B cell (primary cell): ENCODE measurements at regions not wholly inside any gene's neighbourhood (a gene's known extent, or its start where the extent isn't known, plus 50 kb on each side); places are given as distances from the start of the nearest gene placed in this dataset.

Experiments
- EZH2 ChIP-seq: IDR thresholded peaks from 2 replicates; pipeline ENCODE4 v1.6.1; 2012; ENCODE audit warnings: borderline replicate concordance, low read depth, mild to moderate bottlenecking, moderate library complexity, low read length; ENCODE audit not compliant: insufficient read depth, poor library complexity, severe bottlenecking
- TF ChIP-seq, protein P1 (sequence below): fragments of 200-600 bp; IDR thresholded peaks from one replicate; pipeline ENCODE4 v1.8.0; 2022; ENCODE audit warnings: antibody characterized with exemption, mild to moderate bottlenecking

GRCh38 chr4:144451766-144452450 is 194.0 kb upstream of the HHIP start:
- TF ChIP-seq, protein P1, sequence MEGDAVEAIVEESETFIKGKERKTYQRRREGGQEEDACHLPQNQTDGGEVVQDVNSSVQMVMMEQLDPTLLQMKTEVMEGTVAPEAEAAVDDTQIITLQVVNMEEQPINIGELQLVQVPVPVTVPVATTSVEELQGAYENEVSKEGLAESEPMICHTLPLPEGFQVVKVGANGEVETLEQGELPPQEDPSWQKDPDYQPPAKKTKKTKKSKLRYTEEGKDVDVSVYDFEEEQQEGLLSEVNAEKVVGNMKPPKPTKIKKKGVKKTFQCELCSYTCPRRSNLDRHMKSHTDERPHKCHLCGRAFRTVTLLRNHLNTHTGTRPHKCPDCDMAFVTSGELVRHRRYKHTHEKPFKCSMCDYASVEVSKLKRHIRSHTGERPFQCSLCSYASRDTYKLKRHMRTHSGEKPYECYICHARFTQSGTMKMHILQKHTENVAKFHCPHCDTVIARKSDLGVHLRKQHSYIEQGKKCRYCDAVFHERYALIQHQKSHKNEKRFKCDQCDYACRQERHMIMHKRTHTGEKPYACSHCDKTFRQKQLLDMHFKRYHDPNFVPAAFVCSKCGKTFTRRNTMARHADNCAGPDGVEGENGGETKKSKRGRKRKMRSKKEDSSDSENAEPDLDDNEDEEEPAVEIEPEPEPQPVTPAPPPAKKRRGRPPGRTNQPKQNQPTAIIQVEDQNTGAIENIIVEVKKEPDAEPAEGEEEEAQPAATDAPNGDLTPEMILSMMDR: no peak
- TF ChIP-seq EZH2: no peak
